Neural cell (in vitro differentiated cells): ENCODE measurements at regions not wholly inside any gene's neighbourhood (a gene's known extent, or its start where the extent isn't known, plus 50 kb on each side); places are given as distances from the start of the nearest gene placed in this dataset.

ENCODE experiments used
- H2AFZ ChIP-seq: fragments of 200-600, 300-800 bp; sonication (generic), shearing (Covaris generic); 2 replicates; pipeline ENCODE4 v1.6.0; 2014; ENCODE audit warnings: low read depth, mild to moderate bottlenecking, antibody characterized with exemption, low read length, moderate library complexity
- H3F3A ChIP-seq: fragments of 200-600 bp; shearing (Covaris generic); 2 replicates; pipeline ENCODE4 v1.6.1; 2016; ENCODE audit warnings: mild to moderate bottlenecking, moderate library complexity, mixed read lengths, antibody characterized with exemption, low read length; ENCODE audit not compliant: insufficient read depth, poor library complexity, severe bottlenecking
- H3K27ac ChIP-seq: fragments of 200-600, 300-800 bp; sonication (generic), shearing (Covaris generic); 2 replicates; pipeline ENCODE4 v1.5.1; 2014; ENCODE audit warnings: mild to moderate bottlenecking, low read length, moderate library complexity
- H3K27me3 ChIP-seq: fragments of 300-800, 200-600 bp; sonication (generic), shearing (Covaris generic); 2 replicates; pipeline ENCODE4 v1.6.0; 2014; ENCODE audit warnings: mild to moderate bottlenecking, low read depth, low read length, moderate library complexity; ENCODE audit not compliant: insufficient read depth
- H3K36me3 ChIP-seq: fragments of 300-800, 200-600 bp; sonication (generic), shearing (Covaris generic); 2 replicates; pipeline ENCODE4 v1.5.1; 2014; ENCODE audit warnings: mild to moderate bottlenecking, antibody characterized with exemption, low read length, moderate library complexity; ENCODE audit not compliant: insufficient read depth
- H3K4me2 ChIP-seq: fragments of 300-800, 200-600 bp; sonication (generic), shearing (Covaris generic); 2 replicates; pipeline ENCODE4 v1.6.0; 2014; ENCODE audit warnings: mild to moderate bottlenecking, low read length
- H3K4me3 ChIP-seq: fragments of 300-800, 200-600 bp; sonication (generic), shearing (Covaris generic); 2 replicates; pipeline ENCODE4 v1.5.1; 2014; ENCODE audit warnings: mild to moderate bottlenecking, low read length, moderate library complexity
- H3K79me2 ChIP-seq: fragments of 200-600 bp; shearing (Covaris generic); replicated peaks from 2 replicates; pipeline ENCODE4 v1.6.0; 2014; ENCODE audit warnings: mild to moderate bottlenecking, low read length, moderate library complexity; ENCODE audit not compliant: insufficient read depth
- H3K9ac ChIP-seq: fragments of 300-800, 200-600 bp; sonication (generic), shearing (Covaris generic); 2 replicates; pipeline ENCODE4 v1.6.1; 2016; ENCODE audit warnings: mild to moderate bottlenecking, low read length, mixed read lengths
- H3K9me2 ChIP-seq: fragments of 200-600 bp; shearing (Covaris generic); 2 replicates; pipeline ENCODE4 v1.6.1; 2016; ENCODE audit warnings: mild to moderate bottlenecking, low read length, mixed read lengths; ENCODE audit not compliant: insufficient read depth
- H3K9me3 ChIP-seq: fragments of 200-600, 300-800 bp; sonication (generic), shearing (Covaris generic); 2 replicates; pipeline ENCODE4 v1.6.1; 2016; ENCODE audit warnings: mild to moderate bottlenecking, mixed run types, low read length, moderate library complexity, mixed read lengths
- H4K20me1 ChIP-seq: fragments of 200-600 bp; shearing (Covaris generic); 2 replicates; pipeline ENCODE4 v1.6.1; 2016; ENCODE audit warnings: mild to moderate bottlenecking, mixed run types; ENCODE audit not compliant: insufficient read depth
- CTCF ChIP-seq: fragments of 450-650 bp; IDR thresholded peaks from 2 replicates; pipeline ENCODE4 v1.5.1; 2014; ENCODE audit warnings: antibody characterized with exemption, mild to moderate bottlenecking, moderate library complexity; ENCODE audit not compliant: poor library complexity, severe bottlenecking
- EP300 ChIP-seq: fragments of 450-650 bp; conservative IDR thresholded peaks from 2 replicates; pipeline ENCODE4 v1.6.1; 2014; ENCODE audit warnings: antibody characterized with exemption, mild to moderate bottlenecking, moderate library complexity; ENCODE audit not compliant: poor library complexity, severe bottlenecking
- EZH2 ChIP-seq: fragments of 200-600, 300-800 bp; shearing (Covaris generic), sonication (generic); IDR thresholded peaks from 2 replicates; pipeline ENCODE4 v1.6.1; 2014; ENCODE audit warnings: antibody characterized with exemption, low read length, borderline replicate concordance, mild to moderate bottlenecking; ENCODE audit not compliant: insufficient read depth, poor library complexity, severe bottlenecking
- MXI1 ChIP-seq: fragments of 450-650 bp; conservative IDR thresholded peaks from 2 replicates; pipeline ENCODE4 v1.6.1; 2014; ENCODE audit warnings: antibody characterized with exemption, mild to moderate bottlenecking; ENCODE audit not compliant: poor library complexity, severe bottlenecking
- POLR2AphosphoS5 ChIP-seq: IDR thresholded peaks from 2 replicates; pipeline ENCODE4 v1.6.1; 2012
- RAD21 ChIP-seq: fragments of 450-650 bp; conservative IDR thresholded peaks from 2 replicates; pipeline ENCODE4 v1.6.1; 2014; ENCODE audit warnings: antibody characterized with exemption, mild to moderate bottlenecking, moderate library complexity
- REST ChIP-seq: IDR thresholded peaks from 2 replicates; pipeline ENCODE4 v1.6.1; 2012; ENCODE audit warnings: borderline replicate concordance
- SMC3 ChIP-seq: fragments of 450-650 bp; conservative IDR thresholded peaks from 2 replicates; pipeline ENCODE4 v1.6.1; 2014; ENCODE audit warnings: antibody characterized with exemption, mild to moderate bottlenecking, moderate library complexity; ENCODE audit not compliant: poor library complexity
- TAF1 ChIP-seq: IDR thresholded peaks from 2 replicates; pipeline ENCODE4 v1.6.1; 2012; ENCODE audit warnings: low read depth

GRCh38 chr17:53227514-53227913 lies 595.2 kb upstream of the KIF2B start:
- H3K4me3 ChIP-seq, result no peak overlapping the region
- H4K20me1 ChIP-seq, result no peaks in the 10 kb centered on the region
- no peak overlapping the region for H2AFZ ChIP-seq
- no peak overlapping the region for H3K4me2 ChIP-seq
- TF ChIP-seq POLR2AphosphoS5 (no peak), EP300 (no peak)
- no peaks in the 10 kb centered on the region for H3K36me3 ChIP-seq
- no peaks in the 10 kb centered on the region for H3K27me3 ChIP-seq
- no peaks in the 10 kb centered on the region for H3K9me3 ChIP-seq
- no peaks in the 10 kb centered on the region for H3K79me2 ChIP-seq
- H3K27ac ChIP-seq, result no peak overlapping the region
- no peaks in the 10 kb centered on the region for H3F3A ChIP-seq
- no peak overlapping the region for H3K9ac ChIP-seq
- no peaks in the 10 kb centered on the region for H3K9me2 ChIP-seq

- Histone ChIP-seq H3K9me3 (no peaks in the 10 kb centered on the region), H3K4me2 (no peak overlapping the region), H3K4me3 (no peak overlapping the region), H3K36me3 (no peaks in the 10 kb centered on the region), H3K9ac (no peak overlapping the region), H4K20me1 (no peaks in the 10 kb centered on the region), H3K9me2 (no peaks in the 10 kb centered on the region), H3K27me3 (no peaks in the 10 kb centered on the region), H3K79me2 (no peaks in the 10 kb centered on the region), H3K27ac (no peak overlapping the region), H3F3A (no peaks in the 10 kb centered on the region), H2AFZ (no peak overlapping the region)
- TF ChIP-seq REST (no peak), CTCF (no peak), EP300 (no peak), POLR2AphosphoS5 (no peak), EZH2 (no peak), MXI1 (no peak), TAF1 (no peak), SMC3 (no peak), RAD21 (no peak)
Measured at GRCh38 chr17:53227111-53227510, 595.6 kb upstream of the KIF2B start.

- Histone ChIP-seq H3K36me3 (no peaks in the 10 kb centered on the region), H3K4me2 (no peak overlapping the region), H3K9me3 (no peaks in the 10 kb centered on the region), H3K4me3 (no peak overlapping the region), H3F3A (no peaks in the 10 kb centered on the region), H2AFZ (no peak overlapping the region), H3K27me3 (no peaks in the 10 kb centered on the region), H3K79me2 (no peaks in the 10 kb centered on the region), H3K9ac (no peak overlapping the region), H4K20me1 (no peaks in the 10 kb centered on the region), H3K9me2 (no peaks in the 10 kb centered on the region), H3K27ac (no peak overlapping the region)
- TF ChIP-seq REST (no peak), RAD21 (no peak), MXI1 (no peak), SMC3 (no peak), TAF1 (no peak), CTCF (no peak), POLR2AphosphoS5 (no peak), EP300 (no peak), EZH2 (no peak)
Measured at GRCh38 chr17:53219821-53220220, 602.9 kb upstream of the KIF2B start.
